HepG2 (cell line): ENCODE measurements at regions not wholly inside any gene's neighbourhood (a gene's known extent, or its start where the extent isn't known, plus 50 kb on each side); places are given as distances from the start of the nearest gene placed in this dataset.

ENCODE experiments used
- ATAC-seq: fragments of 200-7000 bp; cut with Tn5 transposase; 3 replicates; pipeline ENCODE4 v1.9.1; 2020; ENCODE audit warnings: mild to moderate bottlenecking, moderate library complexity
- BruUV-seq: library from RNA; stranded (reverse); fragments of 400-500 nt; replicated peaks from 2 replicates; lab custom pipeline; 2021; lab: Mats Ljungman, UMichigan
- CTCF ChIA-PET: fragments of 300-600 bp; formaldehyde crosslinking; extraction: SDS; loops from one replicate; lab custom pipeline; 2021; ENCODE audit warnings: low total read pairs, inconsistent platforms, low intra/inter-chr PET ratio; lab: Yijun Ruan, JAX
- POLR2A ChIA-PET: fragments of 350-600 bp; sonication (Branson Sonifier 250); formaldehyde crosslinking; loops from one replicate; lab custom pipeline; 2020; ENCODE audit warnings: antibody characterized with exemption, inconsistent platforms; lab: Yijun Ruan, JAX
- DNase-seq: peaks from one replicate; pipeline ENCODE4 v3.0.0-alpha.2; 2015; ENCODE audit warnings: low spot score
- FAIRE-seq: peaks from 3 replicates; lab custom pipeline; 2011; peaks lifted over from hg19 to GRCh38; lab: Jason Lieb, UNC
- H2AFZ ChIP-seq: one replicate; pipeline ENCODE4 v1.6.1; 2011; ENCODE audit warnings: low read length, inconsistent platforms
- H3K27ac ChIP-seq: fragments of 300-600 bp; 3 replicates; pipeline ENCODE4 v1.8.0; 2011; ENCODE audit warnings: mixed run types, mild to moderate bottlenecking, mixed read lengths, low read length, inconsistent platforms; ENCODE audit not compliant: insufficient read depth; ENCODE audit errors: extremely low read length
- H3K27me3 ChIP-seq, 2 experiments: fragments of 200-600 bp in 1 of 2; 2 replicates in 1 of 2; 3 replicates in 1 of 2; pipeline versions ENCODE4 v1.6.0 to v1.8.0; 2011; ENCODE audit warnings: low read length in 2 of 2, mild to moderate bottlenecking in 2 of 2, moderate library complexity in 2 of 2, inconsistent platforms in 1 of 2; ENCODE audit not compliant: insufficient read depth in 2 of 2, control insufficient read depth in 1 of 2
- H3K36me3 ChIP-seq, 2 experiments: fragments of 200-600 bp in 1 of 2; replicated peaks in 1 of 2; 2 replicates in 1 of 2; 3 replicates in 1 of 2; pipeline versions ENCODE4 v1.5.1 to v1.8.0; 2011; ENCODE audit warnings: low read length in 2 of 2, inconsistent platforms in 1 of 2; ENCODE audit not compliant: insufficient read depth in 2 of 2, control insufficient read depth in 1 of 2
- H3K4me1 ChIP-seq: 2 replicates; pipeline ENCODE4 v1.5.1; 2012; ENCODE audit warnings: low read length, inconsistent platforms; ENCODE audit not compliant: insufficient read depth
- H3K4me2 ChIP-seq: 2 replicates; pipeline ENCODE4 v1.6.0; 2011; ENCODE audit warnings: low read depth, low read length, inconsistent platforms
- H3K4me3 ChIP-seq, 3 experiments: fragments of 200-600 bp in 1 of 3; sonication (generic), shearing (Covaris generic) in 1 of 3; replicated peaks in 1 of 3; 2 replicates each; pipeline ENCODE4 v1.5.1; 2011 to 2016; ENCODE audit warnings: low read length in 3 of 3, inconsistent platforms in 2 of 3, low read depth in 2 of 3, mild to moderate bottlenecking in 2 of 3, control low read depth in 1 of 3, mixed read lengths in 1 of 3; ENCODE audit not compliant: insufficient read depth in 1 of 3
- H3K79me2 ChIP-seq: one replicate; pipeline ENCODE4 v1.6.1; 2011; ENCODE audit warnings: low read length, inconsistent platforms; ENCODE audit not compliant: insufficient read depth
- H3K9ac ChIP-seq: 2 replicates; pipeline ENCODE4 v1.6.0; 2011; ENCODE audit warnings: mild to moderate bottlenecking, low read depth, low read length, inconsistent platforms; ENCODE audit not compliant: insufficient read depth
- H3K9me3 ChIP-seq: 2 replicates; pipeline ENCODE4 v1.5.1; 2012; ENCODE audit warnings: mild to moderate bottlenecking, low read length
- H4K20me1 ChIP-seq: 2 replicates; pipeline ENCODE4 v1.6.0; 2011; ENCODE audit warnings: inconsistent platforms, mild to moderate bottlenecking, low read length, moderate library complexity; ENCODE audit not compliant: insufficient read depth
- CBFB ChIP-seq: sonication (generic); formaldehyde crosslinking; IDR thresholded peaks from 2 replicates; pipeline ENCODE4 v1.4.0; 2020; ENCODE audit warnings: missing genetic modification reagents
- HHEX ChIP-seq: IDR thresholded peaks from 2 replicates; pipeline ENCODE4 v1.6.1; 2016; ENCODE audit warnings: control low read depth
- KDM5B ChIP-seq: sonication (generic); formaldehyde crosslinking; IDR thresholded peaks from 2 replicates; pipeline ENCODE4 v1.4.0; 2020; ENCODE audit warnings: missing genetic modification reagents, mild to moderate bottlenecking, borderline replicate concordance
- NFYB ChIP-seq: sonication (generic); formaldehyde crosslinking; IDR thresholded peaks from 2 replicates; pipeline ENCODE4 v1.4.0; 2020; ENCODE audit warnings: missing genetic modification reagents
- ZBTB10 ChIP-seq: sonication (generic); formaldehyde crosslinking; IDR thresholded peaks from 2 replicates; pipeline ENCODE4 v1.4.0; 2020; ENCODE audit warnings: missing genetic modification reagents, borderline replicate concordance
- ZKSCAN5 ChIP-seq: sonication (generic); formaldehyde crosslinking; IDR thresholded peaks from 2 replicates; pipeline ENCODE4 v1.5.1; 2020; ENCODE audit warnings: mild to moderate bottlenecking, missing genetic modification reagents
- ZNF562 ChIP-seq: sonication (generic); formaldehyde crosslinking; IDR thresholded peaks from 2 replicates; pipeline ENCODE4 v1.8.0; 2022; ENCODE audit warnings: missing genetic modification reagents, borderline replicate concordance
- ZNF570 ChIP-seq: sonication (generic); formaldehyde crosslinking; IDR thresholded peaks from 2 replicates; pipeline ENCODE4 v1.4.0; 2020; ENCODE audit warnings: mild to moderate bottlenecking, missing genetic modification reagents, borderline replicate concordance
- WGBS: methylation state at CpG from one replicate; pipeline ENCODE4 v1.1.6; 2017; ENCODE audit warnings: low lambda C conversion rate; 5-methylcytosine and 5-hydroxymethylcytosine counted together
- in situ Hi-C: cut with HindIII; loops from 2 replicates; pipeline ENCODE4 v1.10.0; 2017; ENCODE audit warnings: low pct_unique_long_range_greater_than_20kb; ENCODE audit not compliant: extremely low pct_ligation_motif_present
- intact Hi-C: fragments of 100-400 bp; cut with micrococcal nuclease; formaldehyde crosslinking; loops from one replicate; pipeline ENCODE4 v1.10.0; 2022; ENCODE audit not compliant: unreplicated experiment
- TF ChIP-seq, protein P1 (sequence below): IDR thresholded peaks from 2 replicates; pipeline ENCODE4 v1.6.1; 2016; ENCODE audit warnings: missing compliant biosample characterization, missing genetic modification reagents, borderline replicate concordance
- TF ChIP-seq, protein P2 (sequence below): sonication (generic); formaldehyde crosslinking; IDR thresholded peaks from 2 replicates; pipeline ENCODE4 v1.5.0; 2020; ENCODE audit warnings: mild to moderate bottlenecking, missing genetic modification reagents

DNA sequence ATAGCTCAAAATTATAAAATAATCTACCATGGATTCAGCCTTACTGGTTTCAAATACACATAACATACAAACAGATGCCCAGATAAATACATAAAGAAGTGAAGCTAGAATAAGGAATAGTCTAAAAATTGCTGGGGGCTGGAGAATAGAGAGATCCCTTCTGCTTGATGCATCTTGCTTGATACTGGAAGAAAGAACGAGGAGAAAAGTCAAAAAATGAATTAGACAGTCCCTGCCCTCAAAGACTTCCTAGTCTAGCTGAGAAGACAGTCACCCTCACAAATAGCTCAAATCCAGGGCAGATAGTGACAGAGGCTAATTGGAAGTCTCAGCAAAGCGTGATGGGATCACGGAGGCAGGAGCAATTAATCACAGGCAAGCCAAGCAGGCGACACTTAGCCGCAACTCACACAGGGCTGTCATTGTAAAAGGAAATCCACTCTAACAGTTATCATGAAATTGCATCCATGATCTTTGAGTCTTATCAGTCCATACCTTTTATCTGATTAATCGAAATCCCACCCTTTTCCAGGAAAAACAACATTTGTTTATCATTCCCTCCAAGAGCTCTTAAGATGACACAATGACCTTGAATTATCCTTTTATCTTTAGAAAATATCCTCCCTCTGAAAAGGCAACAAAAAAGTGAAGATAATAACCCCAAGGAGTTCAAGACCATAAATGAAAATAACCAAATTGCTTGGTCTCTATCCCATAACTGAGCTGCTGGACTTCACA is 59.7 kb upstream of the TIAM1 start:
- Histone ChIP-seq H3K9ac (no peak overlapping the region), H3K27me3 (peaks cover 0 to 2% of the 10 kb centered on the region in 2 experiments; a peak in 1 of 5 replicates), H3K4me2 (no peak overlapping the region), H3K27ac (no peak overlapping the region), H3K79me2 (no peaks in the 10 kb centered on the region), H3K4me1 (no peaks in the 10 kb centered on the region), H2AFZ (no peak overlapping the region), H3K4me3 (no peak overlapping the region), H4K20me1 (no peaks in the 10 kb centered on the region), H3K9me3 (no peaks in the 10 kb centered on the region), H3K36me3 (no peaks in the 10 kb centered on the region)
- WGBS = 15% methylated on average over 3 of the region's 6 CpGs
- no TSS peak for BruUV-seq
- ChIA-PET CTCF (no interaction called here), POLR2A (no interaction called here)
- no peak for DNase-seq
- intact Hi-C loops = no loop called here
- in situ Hi-C loops = no loop called here
- no peak for FAIRE-seq
- no peak for TF ChIP-seq NFYB (CRISPR knock-in tag)
- no peak for TF ChIP-seq ZBTB10 (CRISPR knock-in tag)
- TF ChIP-seq ZNF562 (CRISPR knock-in tag) = no peak
- no peak for TF ChIP-seq KDM5B (CRISPR knock-in tag)
- no peak for ATAC-seq

DNA sequence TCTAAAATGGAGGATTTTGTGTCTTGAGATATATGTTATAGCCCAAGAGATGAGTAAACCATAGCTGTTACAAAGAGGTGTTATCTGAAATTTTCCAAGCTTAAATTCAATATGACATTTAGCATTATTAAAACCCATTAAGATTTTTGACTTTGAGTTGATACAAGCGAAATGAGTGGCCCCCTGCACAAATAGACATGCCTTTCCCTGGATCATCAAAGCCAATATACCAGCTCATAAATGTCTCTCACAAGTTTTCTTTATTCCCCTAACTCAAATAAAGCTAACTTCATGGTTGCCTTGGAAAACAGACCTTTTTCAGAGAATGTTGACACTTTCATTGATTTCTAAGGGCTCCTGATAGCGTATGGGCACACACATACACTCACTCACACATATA is 55.5 kb upstream of the TIAM1 start:
- Histone ChIP-seq H3K79me2 (no peaks in the 10 kb centered on the region), H3K27ac (no peak overlapping the region), H2AFZ (no peak overlapping the region), H3K27me3 (no peaks in the 10 kb centered on the region; a peak in 1 of 5 replicates), H3K4me1 (no peaks in the 10 kb centered on the region), H3K4me2 (no peak overlapping the region), H3K4me3 (no peak overlapping the region), H3K36me3 (no peaks in the 10 kb centered on the region), H4K20me1 (no peaks in the 10 kb centered on the region), H3K9ac (no peak overlapping the region), H3K9me3 (no peaks in the 10 kb centered on the region)
- no TSS peak for BruUV-seq
- ATAC-seq (no peak), FAIRE-seq (no peak), DNase-seq (no peak)
- ChIA-PET CTCF (no interaction called here), POLR2A (no interaction called here)
- in situ Hi-C loops = no loop called here
- intact Hi-C loops = no loop called here
- 7% methylated on average over 2 of the region's 2 CpGs for WGBS
- TF ChIP-seq, protein P1, sequence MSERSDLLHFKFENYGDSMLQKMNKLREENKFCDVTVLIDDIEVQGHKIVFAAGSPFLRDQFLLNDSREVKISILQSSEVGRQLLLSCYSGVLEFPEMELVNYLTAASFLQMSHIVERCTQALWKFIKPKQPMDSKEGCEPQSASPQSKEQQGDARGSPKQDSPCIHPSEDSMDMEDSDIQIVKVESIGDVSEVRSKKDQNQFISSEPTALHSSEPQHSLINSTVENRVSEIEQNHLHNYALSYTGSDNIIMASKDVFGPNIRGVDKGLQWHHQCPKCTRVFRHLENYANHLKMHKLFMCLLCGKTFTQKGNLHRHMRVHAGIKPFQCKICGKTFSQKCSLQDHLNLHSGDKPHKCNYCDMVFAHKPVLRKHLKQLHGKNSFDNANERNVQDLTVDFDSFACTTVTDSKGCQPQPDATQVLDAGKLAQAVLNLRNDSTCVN (CRISPR knock-in tag) = no peak
- TF ChIP-seq CBFB (CRISPR knock-in tag) (no peak), ZNF570 (CRISPR knock-in tag) (no peak), ZKSCAN5 (CRISPR knock-in tag) (no peak), HHEX (CRISPR knock-in tag) (no peak)
- TF ChIP-seq, protein P2, sequence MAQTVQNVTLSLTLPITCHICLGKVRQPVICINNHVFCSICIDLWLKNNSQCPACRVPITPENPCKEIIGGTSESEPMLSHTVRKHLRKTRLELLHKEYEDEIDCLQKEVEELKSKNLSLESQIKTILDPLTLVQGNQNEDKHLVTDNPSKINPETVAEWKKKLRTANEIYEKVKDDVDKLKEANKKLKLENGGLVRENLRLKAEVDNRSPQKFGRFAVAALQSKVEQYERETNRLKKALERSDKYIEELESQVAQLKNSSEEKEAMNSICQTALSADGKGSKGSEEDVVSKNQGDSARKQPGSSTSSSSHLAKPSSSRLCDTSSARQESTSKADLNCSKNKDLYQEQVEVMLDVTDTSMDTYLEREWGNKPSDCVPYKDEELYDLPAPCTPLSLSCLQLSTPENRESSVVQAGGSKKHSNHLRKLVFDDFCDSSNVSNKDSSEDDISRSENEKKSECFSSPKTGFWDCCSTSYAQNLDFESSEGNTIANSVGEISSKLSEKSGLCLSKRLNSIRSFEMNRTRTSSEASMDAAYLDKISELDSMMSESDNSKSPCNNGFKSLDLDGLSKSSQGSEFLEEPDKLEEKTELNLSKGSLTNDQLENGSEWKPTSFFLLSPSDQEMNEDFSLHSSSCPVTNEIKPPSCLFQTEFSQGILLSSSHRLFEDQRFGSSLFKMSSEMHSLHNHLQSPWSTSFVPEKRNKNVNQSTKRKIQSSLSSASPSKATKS (CRISPR knock-in tag) = no peak
